HUES64 (cell line): ENCODE measurements at regions not wholly inside any gene's neighbourhood (a gene's known extent, or its start where the extent isn't known, plus 50 kb on each side); places are given as distances from the start of the nearest gene placed in this dataset.

Experiments
- H3K27ac ChIP-seq: 2 replicates; pipeline ENCODE4 v1.7.0; 2013; ENCODE audit warnings: low read depth, low read length, inconsistent platforms
- H3K27me3 ChIP-seq: 2 replicates; pipeline ENCODE4 v1.6.1; 2013; ENCODE audit warnings: mild to moderate bottlenecking, low read length; ENCODE audit not compliant: insufficient read depth
- H3K36me3 ChIP-seq: 2 replicates; pipeline ENCODE4 v1.6.1; 2013; ENCODE audit warnings: mild to moderate bottlenecking, low read length; ENCODE audit not compliant: insufficient read depth
- H3K4me1 ChIP-seq: 2 replicates; pipeline ENCODE4 v1.6.1; 2013; ENCODE audit warnings: mild to moderate bottlenecking, low read length, moderate library complexity; ENCODE audit not compliant: insufficient read depth
- H3K4me3 ChIP-seq: 2 replicates; pipeline ENCODE4 v1.5.1; 2013; ENCODE audit warnings: mild to moderate bottlenecking, low read length, moderate library complexity
- H3K9ac ChIP-seq: 2 replicates; pipeline ENCODE4 v1.6.1; 2013; ENCODE audit warnings: mild to moderate bottlenecking, low read depth, low read length
- H3K9me3 ChIP-seq: 2 replicates; pipeline ENCODE4 v1.6.1; 2013; ENCODE audit warnings: low read depth, low read length; ENCODE audit not compliant: insufficient read depth
- WGBS: fragments of 150-250, 120-280 bp; methylation state at CpG from one replicate; pipeline ENCODE4 v1.1.7; 2013; ENCODE audit warnings: missing lambda C conversion rate; 5-methylcytosine and 5-hydroxymethylcytosine counted together

DNA sequence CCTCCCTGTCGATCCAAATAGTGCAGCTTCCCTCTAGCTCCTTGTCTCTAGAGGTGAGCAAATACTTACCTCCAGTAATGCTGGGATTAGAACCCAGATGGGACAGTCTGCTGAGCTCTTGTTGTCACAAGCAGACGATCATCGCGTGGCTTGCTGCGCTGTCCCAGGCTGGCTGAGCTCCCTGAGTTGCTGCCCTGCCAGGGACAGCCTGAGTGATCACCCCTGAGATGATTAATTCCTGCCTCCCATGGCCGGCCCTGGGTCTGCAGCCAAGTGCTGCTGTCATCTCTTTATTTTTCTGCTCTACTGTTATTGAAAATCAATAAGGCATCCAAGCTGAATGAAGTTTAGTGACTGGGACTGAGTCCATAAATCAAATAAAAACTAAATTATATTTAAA is 94.0 kb upstream of the ALDH1B1 start:
- no peaks in the 10 kb centered on the region for H3K9me3 ChIP-seq
- no peak overlapping the region for H3K27ac ChIP-seq
- WGBS = 89% methylated on average over 6 of the region's 6 CpGs
- no peak overlapping the region for H3K4me3 ChIP-seq
- no peak overlapping the region for H3K9ac ChIP-seq
- H3K27me3 ChIP-seq = 0 out of 2 replicates have a peak, but pooled peaks cover under 1% of the 10 kb centered on the region
- no peaks in the 10 kb centered on the region for H3K36me3 ChIP-seq
- no peaks in the 10 kb centered on the region for H3K4me1 ChIP-seq

GRCh38 chr9:38296807-38297206 is 95.7 kb upstream of the ALDH1B1 start:
- no peak overlapping the region for H3K4me3 ChIP-seq
- no peaks in the 10 kb centered on the region for H3K4me1 ChIP-seq
- WGBS = 84% methylated on average over 1 of the region's 1 CpG
- peaks cover 3% of the 10 kb centered on the region; the same call in 1 of the 2 replicates for H3K27me3 ChIP-seq
- H3K9me3 ChIP-seq = no peaks in the 10 kb centered on the region
- no peak overlapping the region for H3K27ac ChIP-seq
- no peaks in the 10 kb centered on the region for H3K36me3 ChIP-seq
- H3K9ac ChIP-seq = no peak overlapping the region

- Histone ChIP-seq H3K4me3 (no peak overlapping the region), H3K36me3 (no peaks in the 10 kb centered on the region), H3K27me3 (peaks cover 3% of the 10 kb centered on the region; the same call in 1 of the 2 replicates), H3K9ac (no peak overlapping the region), H3K4me1 (no peaks in the 10 kb centered on the region), H3K27ac (no peak overlapping the region), H3K9me3 (no peaks in the 10 kb centered on the region)
- 79% methylated on average over 3 of the region's 3 CpGs for WGBS
Measured at GRCh38 chr9:38295764-38296163, 96.7 kb upstream of the ALDH1B1 start.

DNA sequence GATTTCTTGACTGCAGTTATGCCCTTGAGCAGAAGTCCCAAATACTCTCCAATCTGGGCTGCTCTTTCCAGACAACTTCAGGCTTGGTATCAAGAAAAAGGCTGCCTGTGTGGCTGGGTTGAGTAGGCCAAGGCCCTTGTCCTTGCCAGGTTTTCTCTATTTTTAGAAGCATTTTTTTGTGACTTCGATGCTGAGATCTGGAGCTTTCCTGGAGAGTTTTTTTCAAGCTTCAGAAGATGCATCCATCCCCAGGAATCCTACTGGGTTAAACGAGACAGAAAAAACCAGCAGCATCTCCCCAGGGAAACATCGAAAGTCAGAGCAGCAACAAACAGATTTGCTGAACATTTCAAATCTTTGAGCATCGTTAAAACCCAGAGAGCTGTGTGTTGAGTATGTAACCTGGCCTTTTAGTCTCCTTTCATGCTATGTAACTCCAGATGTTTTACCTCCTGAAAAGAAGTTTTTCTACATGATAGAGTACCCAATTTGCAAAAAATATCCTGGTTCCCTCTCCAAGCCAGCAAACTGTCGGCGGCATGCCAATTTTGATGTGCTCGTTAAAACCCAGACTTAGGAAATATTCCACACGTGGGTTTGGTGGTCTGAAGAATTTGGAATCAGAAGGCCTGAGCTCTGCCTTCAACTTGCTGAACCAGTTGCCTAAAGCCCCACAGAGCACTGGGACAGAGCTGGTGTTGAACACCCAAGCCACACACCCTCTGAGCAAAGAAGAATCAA is 98.1 kb upstream of the ALDH1B1 start:
- no peak overlapping the region for H3K27ac ChIP-seq
- H3K9ac ChIP-seq = no peak overlapping the region
- no peak overlapping the region for H3K4me3 ChIP-seq
- no peaks in the 10 kb centered on the region for H3K4me1 ChIP-seq
- peaks cover 3% of the 10 kb centered on the region; the same call in 1 of the 2 replicates for H3K27me3 ChIP-seq
- H3K9me3 ChIP-seq = no peaks in the 10 kb centered on the region
- WGBS = 88% methylated on average over 8 of the region's 8 CpGs
- H3K36me3 ChIP-seq = no peaks in the 10 kb centered on the region

DNA sequence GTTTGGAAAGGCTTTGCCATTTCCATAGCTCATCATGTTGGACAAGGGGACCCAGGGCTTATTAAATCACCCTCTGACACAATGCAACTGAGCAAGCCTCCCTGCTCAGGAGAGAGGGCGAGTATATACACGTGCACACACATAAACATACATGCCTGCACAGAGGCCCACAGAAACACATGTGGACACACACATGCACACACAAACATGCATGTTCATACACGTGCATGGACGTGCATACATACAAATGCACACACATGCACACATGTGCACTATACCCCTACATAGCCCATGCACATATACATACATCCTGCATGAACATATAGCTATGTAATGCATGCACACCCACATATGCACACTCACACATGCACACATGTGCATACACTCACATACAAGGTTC is 99.5 kb upstream of the ALDH1B1 start:
- Histone ChIP-seq H3K4me1 (no peaks in the 10 kb centered on the region), H3K9me3 (no peaks in the 10 kb centered on the region), H3K36me3 (no peaks in the 10 kb centered on the region), H3K27ac (no peak overlapping the region), H3K9ac (no peak overlapping the region), H3K27me3 (peaks cover 3% of the 10 kb centered on the region; the same call in 1 of the 2 replicates), H3K4me3 (no peak overlapping the region)
- WGBS = 89% methylated on average over 4 of the region's 4 CpGs

DNA sequence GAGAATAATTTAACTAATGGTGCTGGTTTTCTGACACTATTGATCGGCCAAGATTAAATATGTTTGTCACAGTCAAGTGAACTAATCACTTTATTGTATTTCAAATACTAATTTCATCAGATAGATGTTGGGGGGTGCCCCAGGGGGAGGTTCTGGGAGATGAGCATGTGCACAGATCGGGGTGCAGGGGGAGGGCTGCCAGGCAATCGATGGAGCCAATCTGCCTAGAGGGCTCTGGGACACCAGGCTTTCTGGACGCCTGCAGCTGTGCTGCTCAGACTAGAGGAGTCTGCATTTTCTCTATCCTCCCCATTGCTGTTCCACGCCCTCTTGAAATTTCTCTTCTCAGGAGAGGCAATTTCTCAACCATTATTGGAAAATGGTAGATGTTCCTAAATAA is 100.0 kb upstream of the ALDH1B1 start:
- no peaks in the 10 kb centered on the region for H3K4me1 ChIP-seq
- WGBS = 96% methylated on average over 4 of the region's 5 CpGs
- H3K27ac ChIP-seq = no peak overlapping the region
- no peaks in the 10 kb centered on the region for H3K9me3 ChIP-seq
- H3K36me3 ChIP-seq = no peaks in the 10 kb centered on the region
- no peak overlapping the region for H3K9ac ChIP-seq
- H3K4me3 ChIP-seq = no peak overlapping the region
- H3K27me3 ChIP-seq = peaks cover 3% of the 10 kb centered on the region; the same call in 1 of the 2 replicates

DNA sequence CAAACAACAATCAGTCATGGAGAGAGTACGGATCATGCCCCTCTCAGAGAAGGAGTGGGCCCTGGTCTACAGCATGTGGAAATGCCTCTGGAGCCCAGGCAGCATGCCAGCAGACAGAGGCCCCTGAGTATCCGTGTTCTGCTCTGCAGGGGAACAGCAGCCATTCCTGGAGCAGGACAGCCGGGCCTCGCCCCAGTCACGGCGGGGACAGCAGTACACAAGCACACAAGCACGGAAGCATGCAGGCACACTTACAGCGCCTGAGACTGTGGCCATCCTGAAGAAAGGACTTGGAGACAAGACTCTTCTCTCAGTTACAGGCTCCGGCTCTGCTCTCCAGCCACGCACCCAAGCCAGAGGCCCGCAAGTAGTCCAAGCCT is 102.6 kb upstream of the ALDH1B1 start:
- H3K9me3 ChIP-seq = no peaks in the 10 kb centered on the region
- 92% methylated on average over 11 of the region's 11 CpGs for WGBS

GRCh38 chr9:38289236-38289865 is 103.2 kb upstream of the ALDH1B1 start:
- H3K27ac ChIP-seq = no peak overlapping the region
- H3K36me3 ChIP-seq = no peaks in the 10 kb centered on the region
- WGBS = 66% methylated on average over 4 of the region's 4 CpGs

More for the DNA sequence above, 102.6 kb upstream of the ALDH1B1 start:
- Histone ChIP-seq H3K4me1 (peaks cover 2% of the 10 kb centered on the region; the same call in 1 of the 2 replicates), H3K36me3 (no peaks in the 10 kb centered on the region), H3K9ac (no peak overlapping the region), H3K4me3 (no peak overlapping the region), H3K27ac (no peak overlapping the region), H3K27me3 (peaks cover 3% of the 10 kb centered on the region; the same call in 1 of the 2 replicates)

DNA sequence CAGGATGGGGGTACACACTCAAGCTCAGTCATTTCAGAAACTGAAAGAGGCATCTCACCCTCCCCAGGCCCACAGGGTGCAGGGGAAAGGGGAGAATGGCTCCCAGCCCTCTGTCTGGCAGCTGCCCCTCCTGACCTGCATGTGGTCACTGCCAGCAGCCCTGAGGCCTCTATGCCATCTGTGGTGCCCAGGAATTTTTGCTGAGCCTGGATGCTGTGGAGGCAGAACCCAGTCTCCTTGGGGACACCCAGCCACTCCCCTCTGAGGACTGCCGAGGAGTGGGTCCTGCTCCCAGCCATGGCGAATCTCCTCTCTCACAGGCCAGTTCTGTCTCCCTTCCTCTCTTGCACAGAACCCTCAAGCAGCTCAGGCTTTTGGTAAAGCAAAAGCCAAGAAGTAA is 104.0 kb upstream of the ALDH1B1 start:
- peaks cover 13% of the 10 kb centered on the region for H3K4me1 ChIP-seq
- WGBS = 90% methylated on average over 2 of the region's 2 CpGs
- H3K9ac ChIP-seq = no peak overlapping the region
- H3K9me3 ChIP-seq = no peaks in the 10 kb centered on the region
- H3K36me3 ChIP-seq = no peaks in the 10 kb centered on the region
- peaks cover 2% of the 10 kb centered on the region; the same call in 1 of the 2 replicates for H3K27me3 ChIP-seq
- no peak overlapping the region for H3K4me3 ChIP-seq
- no peak overlapping the region for H3K27ac ChIP-seq

More at GRCh38 chr9:38289236-38289865, 103.2 kb upstream of the ALDH1B1 start:
- H3K4me3 ChIP-seq = no peak overlapping the region
- no peak overlapping the region for H3K9ac ChIP-seq
- H3K4me1 ChIP-seq = peaks cover 7% of the 10 kb centered on the region
- H3K27me3 ChIP-seq = peaks cover 3% of the 10 kb centered on the region; the same call in 1 of the 2 replicates
- H3K9me3 ChIP-seq = no peaks in the 10 kb centered on the region

DNA sequence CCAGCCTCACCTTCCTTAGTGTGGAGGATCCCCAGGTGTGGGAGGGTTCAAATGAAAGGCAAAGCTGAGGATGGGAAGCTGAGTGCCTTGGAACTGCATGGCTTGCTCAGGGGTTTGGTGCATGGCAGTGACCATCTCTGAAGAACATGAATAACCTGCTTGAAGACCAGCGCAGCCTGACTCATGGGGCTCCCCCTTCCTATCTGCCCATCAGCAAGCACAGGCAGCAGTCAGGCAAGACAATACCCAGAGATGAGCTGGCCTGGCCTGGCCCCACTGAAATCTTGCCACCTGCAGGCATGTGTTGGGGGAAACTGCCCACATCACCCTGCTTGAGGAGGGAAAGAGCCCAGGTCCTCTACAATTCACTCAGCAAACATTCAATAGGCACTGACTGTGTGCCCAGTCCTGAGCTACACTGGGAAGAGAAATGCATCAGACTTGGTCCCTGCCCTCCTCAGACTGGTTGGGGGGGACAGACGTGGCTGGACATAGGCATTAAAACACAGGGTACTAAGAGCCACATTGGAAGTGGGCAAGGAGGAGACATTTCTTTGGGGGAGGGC is 105.0 kb upstream of the ALDH1B1 start:
- Histone ChIP-seq H3K9me3 (no peaks in the 10 kb centered on the region), H3K36me3 (no peaks in the 10 kb centered on the region), H3K9ac (no peak overlapping the region), H3K27ac (no peak overlapping the region), H3K4me1 (peaks cover 13% of the 10 kb centered on the region), H3K27me3 (no peaks in the 10 kb centered on the region), H3K4me3 (no peak overlapping the region)
- WGBS = 89% methylated on average over 2 of the region's 2 CpGs

GRCh38 chr9:38286766-38287165 is 105.7 kb upstream of the ALDH1B1 start:
- 82% methylated on average over 2 of the region's 2 CpGs for whole genome bisulfite sequencing
- no peaks in the 10 kb centered on the region for H3K27me3 ChIP-seq
- H3K27ac ChIP-seq = no peak overlapping the region

More at GRCh38 chr9:38286766-38287165, 105.7 kb upstream of the ALDH1B1 start:
- no peak overlapping the region for H3K9ac ChIP-seq
- no peaks in the 10 kb centered on the region for H3K36me3 ChIP-seq
- H3K9me3 ChIP-seq = no peaks in the 10 kb centered on the region
- H3K4me3 ChIP-seq = no peak overlapping the region
- peaks cover 13% of the 10 kb centered on the region for H3K4me1 ChIP-seq
